ENCODE measurements at regions not wholly inside any gene's neighbourhood (a gene's known extent, or its start where the extent isn't known, plus 50 kb on each side); places are given as distances from the start of the nearest gene placed in this dataset.
"Not testable (repeated sequence)": the region's sequence is repeated elsewhere in the genome, so short reads cannot be mapped to it uniquely, and the experiment has no call there.

DNA sequence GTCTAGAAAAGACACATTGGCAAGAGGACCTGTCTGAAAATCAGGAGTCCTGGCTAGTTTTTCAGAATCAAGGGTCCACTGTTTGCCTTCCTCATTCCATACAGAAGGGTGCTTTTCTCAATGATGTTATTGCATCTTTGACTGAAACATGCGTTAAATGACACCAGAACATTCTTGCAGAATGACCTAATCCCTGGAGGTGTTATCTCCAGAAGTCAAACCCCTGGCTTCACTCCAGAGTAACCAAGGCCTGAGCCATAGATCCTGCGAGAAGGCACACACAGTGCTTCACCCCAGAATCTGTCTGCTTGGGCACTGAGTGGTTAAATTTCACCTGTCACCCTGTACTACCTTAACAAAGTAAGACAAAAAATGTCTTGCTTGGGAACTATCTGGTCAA is 1055.2 kb upstream of the FANCL start:
- DNase-seq = peak; percentile 10

- no peak for DNase-seq
Observed at GRCh38 chr2:59295524-59296162, 1054.5 kb upstream of the FANCL start.

DNA sequence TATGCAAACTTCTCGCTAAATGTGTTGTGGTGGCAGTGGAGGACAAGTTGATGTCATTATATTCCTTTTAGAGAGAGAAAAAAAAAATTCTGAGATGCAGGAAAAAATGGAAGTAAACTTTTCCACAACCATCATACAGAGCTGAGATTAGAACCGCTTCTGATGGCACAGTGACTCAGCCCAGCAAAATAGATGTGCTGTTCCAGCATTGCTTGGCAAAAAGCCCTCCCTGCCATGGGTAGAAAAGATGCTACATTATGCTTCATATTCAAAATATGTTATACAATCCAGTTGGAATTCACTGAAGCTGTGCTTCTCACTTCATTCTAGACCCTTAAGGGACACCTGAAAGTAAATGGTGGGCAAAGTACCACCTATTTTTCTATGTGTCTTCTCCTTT is 1047.6 kb upstream of the FANCL start:
- no peak for DNase-seq

- DNase-seq = no peak
Observed at GRCh38 chr2:59282374-59283057, 1041.4 kb upstream of the FANCL start.

- no peak for DNase-seq
Observed at GRCh38 chr2:59277671-59278070, 1036.5 kb upstream of the FANCL start.

DNA sequence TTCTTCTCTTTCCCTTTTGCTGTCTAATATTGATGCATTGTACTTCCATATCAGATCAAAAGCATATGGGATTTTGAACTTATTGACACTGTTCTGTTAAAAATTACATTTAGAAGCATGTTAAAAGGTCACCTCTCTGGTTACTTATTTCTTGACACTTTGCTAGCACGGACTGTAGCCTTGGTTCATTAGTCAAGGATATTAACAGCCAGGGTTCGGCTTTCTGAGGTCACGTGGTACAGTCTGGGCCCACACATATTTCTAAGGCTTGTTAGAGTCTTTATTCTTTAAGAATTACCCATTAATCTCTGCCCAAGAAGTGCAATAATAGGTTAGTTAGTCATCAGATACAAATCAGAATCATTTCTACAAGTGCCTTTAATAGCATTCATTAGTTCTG is 1035.8 kb upstream of the FANCL start:
- DNase-seq = no peak

- peak; percentile 10 for DNase-seq
Observed at GRCh38 chr2:59276033-59276432, 1034.9 kb upstream of the FANCL start.

DNA sequence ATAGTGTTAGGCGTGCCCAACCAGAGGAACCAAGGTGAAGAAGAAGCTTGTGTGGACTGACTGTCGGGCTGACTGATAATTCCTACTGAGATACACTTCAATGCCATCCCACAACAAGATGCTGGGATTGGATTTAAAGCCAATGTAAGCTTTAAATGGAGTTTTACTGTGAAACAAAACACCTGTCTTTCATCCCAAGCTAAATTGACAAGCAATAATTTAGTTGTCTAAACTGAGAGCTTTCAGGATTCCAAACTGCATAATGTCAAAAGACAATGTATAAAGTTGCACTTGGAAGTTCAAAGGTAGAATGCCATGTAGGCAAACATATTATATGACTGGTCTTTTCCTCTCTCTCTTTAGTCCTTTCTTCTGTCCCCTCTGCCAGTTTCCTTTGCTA is 1025.3 kb upstream of the FANCL start:
- DNase-seq = no peak

DNA sequence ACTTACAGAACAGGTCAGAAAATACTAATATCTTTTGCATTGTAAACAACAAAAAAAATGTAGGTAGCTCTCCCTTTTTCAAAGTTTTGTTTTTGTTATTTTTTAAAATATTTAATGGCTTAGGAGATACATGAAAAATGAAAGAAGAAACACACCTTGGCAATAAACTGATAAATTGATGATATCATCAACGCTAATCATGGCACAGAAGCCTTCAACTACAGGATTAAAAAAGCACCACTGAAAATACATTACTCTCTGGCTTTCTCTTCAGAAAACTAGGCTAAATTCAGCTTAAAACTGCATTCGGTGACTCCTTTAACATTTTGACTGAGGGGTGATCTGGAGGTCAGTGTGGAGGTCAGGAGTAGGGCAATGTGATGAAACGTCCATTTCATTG is 1018.8 kb upstream of the FANCL start:
- DNase-seq = no peak

DNA sequence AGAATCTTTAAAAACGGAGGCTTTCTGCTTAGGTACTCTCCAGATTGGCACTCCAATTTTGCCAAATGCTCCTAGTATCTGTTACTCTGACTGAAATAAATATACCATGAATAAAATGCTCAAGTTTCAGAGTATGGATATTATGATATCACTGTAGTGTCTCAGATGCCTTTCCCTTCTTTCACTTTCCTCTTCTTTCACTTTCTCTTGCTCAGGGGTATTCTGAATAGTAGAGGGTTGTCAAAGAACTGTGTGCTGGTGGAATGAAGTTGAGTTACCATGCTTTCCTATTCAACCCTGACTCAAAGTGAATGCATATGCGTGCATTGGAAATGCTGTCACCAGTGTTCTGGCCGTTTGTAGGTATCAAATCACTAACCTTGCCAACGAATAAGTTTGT is 1015.2 kb upstream of the FANCL start:
- DNase-seq = peak; percentile 60

DNA sequence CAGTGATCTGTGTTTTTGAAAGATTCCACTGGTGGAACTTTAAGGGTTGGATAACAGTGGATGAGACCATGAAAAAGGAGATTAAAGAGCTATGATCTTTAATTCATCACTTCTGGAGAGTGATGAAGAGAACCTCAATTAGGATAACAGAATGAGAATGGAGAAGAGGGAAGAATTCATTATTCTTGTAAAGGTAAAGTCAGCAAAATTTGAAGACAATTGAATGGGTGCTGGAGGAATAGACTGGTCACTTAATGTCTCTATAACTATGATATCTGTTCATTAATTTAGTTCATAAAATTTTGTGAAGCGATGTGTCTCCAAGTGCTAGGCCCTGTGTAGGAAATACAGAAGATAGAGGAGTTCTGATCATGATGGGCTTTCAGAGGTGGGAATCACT is 1013.2 kb upstream of the FANCL start:
- DNase-seq = no peak

- DNase-seq = no peak
Observed at GRCh38 chr2:59250307-59250677, 1009.2 kb upstream of the FANCL start.

DNA sequence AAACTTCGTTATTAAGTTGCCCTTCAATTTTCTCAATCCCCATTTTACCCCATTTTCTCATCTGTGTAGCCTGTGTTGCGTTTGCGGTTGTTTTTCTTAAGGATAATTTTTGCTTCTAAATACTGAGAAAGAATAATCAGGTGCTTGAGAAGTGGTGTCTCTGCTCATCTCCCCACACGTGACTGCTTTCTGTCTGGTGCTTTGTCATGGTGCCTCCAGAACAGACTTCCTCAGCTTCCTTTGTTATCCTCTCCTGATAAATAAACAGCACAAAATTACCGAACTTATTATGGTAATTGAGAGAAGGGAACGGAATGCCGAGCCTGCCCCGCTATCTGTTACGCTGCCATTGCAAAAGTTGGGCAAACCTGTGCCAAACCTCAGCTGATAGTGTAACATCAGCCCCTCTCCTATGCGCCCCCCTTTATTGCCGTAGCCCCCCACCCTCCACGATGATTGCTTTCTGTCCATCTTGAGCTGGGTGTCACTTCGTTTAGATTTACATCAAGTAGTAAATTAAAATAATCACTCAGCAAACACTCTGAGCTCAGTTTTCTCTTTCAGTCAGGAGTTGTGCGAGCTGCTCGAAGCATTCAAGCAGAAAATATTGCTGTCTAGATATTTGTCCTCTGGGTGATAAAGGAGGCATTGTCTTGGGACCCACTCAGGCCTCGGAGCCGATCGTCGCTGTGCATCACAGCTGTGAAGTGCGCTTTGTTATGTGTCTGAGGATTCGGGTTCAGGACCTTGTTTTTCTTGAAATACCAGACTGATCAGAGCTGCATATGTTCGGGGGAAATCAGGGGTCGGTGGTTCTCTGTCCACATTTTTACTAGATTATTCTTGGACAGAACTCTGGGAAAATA is 1008.5 kb upstream of the FANCL start:
- DNase-seq = no peak

DNA sequence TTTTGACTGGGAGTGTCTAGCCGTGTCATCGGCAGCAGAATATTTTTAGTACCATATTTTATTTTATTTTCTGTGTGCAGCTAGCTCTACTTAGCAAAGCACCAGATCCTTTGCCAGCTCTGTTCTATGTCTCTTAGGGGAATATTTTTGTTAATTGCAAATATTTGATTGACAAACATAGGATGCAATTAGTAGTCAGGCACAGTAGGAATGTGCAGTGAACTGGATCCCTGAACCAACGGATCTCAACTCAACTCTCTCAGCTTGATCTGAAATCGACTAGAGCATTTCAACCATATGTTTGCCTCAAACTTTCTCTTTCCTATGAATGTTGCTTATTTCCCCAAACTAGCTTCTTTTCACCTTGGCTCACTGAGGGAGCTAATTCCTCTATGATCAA is 998.0 kb upstream of the FANCL start:
- no peak for DNase-seq

- no peak for DNase-seq
Observed at GRCh38 chr2:59237311-59237710, 996.2 kb upstream of the FANCL start.

GRCh38 chr2:59236723-59237122 is 995.6 kb upstream of the FANCL start:
- DNase-seq = peak; percentile 11

GRCh38 chr2:59233920-59234319 is 992.8 kb upstream of the FANCL start:
- no peak for DNase-seq

DNA sequence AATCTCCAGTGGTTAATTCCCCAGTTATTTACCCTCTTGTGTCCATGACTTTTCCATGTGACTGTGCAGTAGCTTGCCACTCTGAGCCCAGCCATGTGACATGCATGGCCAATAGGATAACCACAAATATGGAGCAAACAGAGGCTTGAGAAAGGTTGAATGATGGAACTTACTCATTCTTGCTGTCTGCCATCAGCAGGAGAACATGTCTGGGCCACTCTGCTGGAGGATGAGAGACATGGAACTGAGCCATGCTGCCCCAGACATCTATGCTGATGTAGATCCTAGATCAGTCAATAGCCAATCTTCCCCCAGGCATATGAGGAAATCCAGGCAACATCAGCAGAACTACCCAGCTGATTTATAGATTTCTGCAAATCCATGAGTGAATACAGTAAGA is 992.3 kb upstream of the FANCL start:
- no peak for DNase-seq

DNA sequence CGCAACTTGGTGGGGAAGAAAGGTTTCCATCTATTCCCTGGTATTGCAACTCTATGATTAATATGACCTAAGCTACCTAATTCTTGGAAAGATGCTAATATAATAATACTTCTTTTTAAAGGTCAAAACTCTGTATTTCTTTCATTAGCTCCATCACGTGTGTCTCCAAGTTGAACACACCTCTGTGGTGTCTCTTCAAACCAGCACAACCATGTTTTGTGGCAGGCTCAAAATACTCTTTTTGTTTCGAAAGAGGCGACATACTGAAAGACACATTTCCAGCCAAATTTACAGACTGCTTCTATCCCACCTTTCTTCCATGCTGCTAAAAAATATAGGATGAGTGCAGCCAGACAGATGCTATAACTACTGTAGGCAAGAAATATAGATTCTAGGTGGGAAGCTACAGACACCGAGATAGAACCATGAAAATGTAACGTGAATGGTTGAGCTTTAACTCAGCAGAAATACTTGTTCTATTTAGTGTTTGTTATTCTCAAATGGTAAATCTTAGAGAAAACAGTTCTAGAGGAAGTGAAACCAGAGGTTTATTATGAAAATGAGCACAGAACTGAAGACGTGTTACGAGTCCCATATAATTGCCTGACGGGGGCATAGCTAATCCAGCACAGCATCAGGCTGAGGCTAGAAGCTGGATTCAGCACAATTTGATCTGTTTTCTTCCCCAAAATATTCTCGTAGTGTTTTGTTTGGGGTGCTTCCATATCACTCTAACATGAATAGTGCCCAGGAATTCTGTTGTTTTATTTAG is 991.5 kb upstream of the FANCL start:
- DNase-seq = no peak

- DNase-seq = not testable (repeated sequence)
Observed at GRCh38 chr2:59226362-59226761, 985.2 kb upstream of the FANCL start.

DNA sequence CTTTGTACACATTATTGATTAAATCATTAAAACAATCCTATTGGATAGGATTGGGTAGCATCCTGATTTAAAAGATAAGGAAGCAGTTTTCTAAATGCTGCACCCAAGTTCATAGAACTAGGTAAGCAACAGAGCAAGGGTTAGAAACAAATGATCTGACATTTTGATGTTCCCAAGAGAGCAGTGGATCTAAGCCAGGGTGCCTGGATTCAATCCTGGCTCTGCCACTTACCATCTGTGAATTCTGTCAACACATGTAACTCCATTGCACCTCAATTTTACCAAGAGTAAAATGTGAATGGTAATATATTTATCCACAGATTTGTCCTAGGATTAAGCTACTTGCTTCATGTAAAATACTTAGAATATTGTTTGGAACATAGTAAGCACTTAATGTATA is 982.6 kb upstream of the FANCL start:
- DNase-seq = no peak

- no peak for DNase-seq
Observed at GRCh38 chr2:59217360-59217759, 976.2 kb upstream of the FANCL start.

GRCh38 chr2:59206361-59206760 is 965.2 kb upstream of the FANCL start:
- no peak for DNase-seq

Measured in OCI-M1 (cell line).